Transverse colon (tissue), 4 donors: ENCODE measurements at regions not wholly inside any gene's neighbourhood (a gene's known extent, or its start where the extent isn't known, plus 50 kb on each side); places are given as distances from the start of the nearest gene placed in this dataset.

ENCODE experiments used
- DNase-seq: peaks from one replicate; pipeline ENCODE4 v3.0.0-alpha.2; 2019
- H3K27ac ChIP-seq, 4 donors: fragments of 200-600 bp; sonication (generic); 2 replicates each; pipeline ENCODE4 v1.5.1; 2016 to 2018; ENCODE audit warnings: inconsistent platforms in 4 of 4
- H3K27me3 ChIP-seq: fragments of 200-600 bp; sonication (generic); 2 replicates; pipeline ENCODE4 v1.5.1; 2017; ENCODE audit warnings: inconsistent platforms
- H3K36me3 ChIP-seq, 4 donors: fragments of 200-600 bp; sonication (generic); 2 replicates each; pipeline ENCODE4 v1.5.1; 2017 to 2019; ENCODE audit warnings: inconsistent platforms in 4 of 4
- H3K4me1 ChIP-seq, 4 donors: fragments of 200-600 bp; sonication (generic); 2 replicates each; pipeline ENCODE4 v1.5.1; 2017 to 2020; ENCODE audit warnings: inconsistent platforms in 4 of 4
- H3K4me3 ChIP-seq, 4 donors: fragments of 200-600 bp; sonication (generic); 1 replicate in 1 of 4; 2 replicates in 3 of 4; pipeline versions ENCODE4 v1.5.1 to v1.6.1; 2017 to 2019; ENCODE audit warnings: inconsistent platforms in 4 of 4
- H3K9me3 ChIP-seq, 2 donors: fragments of 200-600 bp; sonication (generic); 2 replicates each; pipeline ENCODE4 v1.5.1; 2017 to 2019; ENCODE audit warnings: inconsistent platforms in 2 of 2
- CTCF ChIP-seq, 5 experiments: fragments of 200-600 bp in 3 of 5; fragments of 450-650 bp in 2 of 5; sonication (generic) in 3 of 5; IDR thresholded peaks; 1 replicate in 2 of 5; 2 replicates in 3 of 5; pipeline ENCODE4 v1.5.1; 2016 to 2017; ENCODE audit warnings: antibody characterized with exemption in 5 of 5, inconsistent platforms in 3 of 5, mild to moderate bottlenecking in 2 of 5, moderate library complexity in 1 of 5
- EP300 ChIP-seq: sonication (generic); formaldehyde crosslinking; IDR thresholded peaks from one replicate; pipeline ENCODE4 v1.6.1; 2017; ENCODE audit warnings: antibody characterized with exemption, low read depth
- POLR2A ChIP-seq: fragments of 450-650 bp; IDR thresholded peaks from one replicate; pipeline ENCODE4 v1.6.1; 2016; ENCODE audit warnings: antibody characterized with exemption, mild to moderate bottlenecking, moderate library complexity
- POLR2AphosphoS5 ChIP-seq, 3 donors: sonication (generic); formaldehyde crosslinking; IDR thresholded peaks; one replicate each; pipeline ENCODE4 v1.6.1; 2016; ENCODE audit warnings: antibody characterized with exemption in 3 of 3
- WGBS, 2 donors: methylation state at CpG; one replicate each; pipeline ENCODE4 v1.1.5; 2018; ENCODE audit warnings: low coverage in 1 of 2; 5-methylcytosine and 5-hydroxymethylcytosine counted together
- in situ Hi-C, 4 donors: fragments of 200-750 bp; cut with MboI; loops; one replicate each; pipeline versions ENCODE4 v1.15.0 to v1.15.1; 2017; ENCODE audit warnings: low sequenced_read_pairs in 3 of 4, low pct_ligation_motif_present in 1 of 4, low pct_unique_long_range_greater_than_20kb in 1 of 4
- intact Hi-C: fragments of 100-400 bp; cut with DNase I; formaldehyde crosslinking; loops from one replicate; pipeline ENCODE4 v1.15.1; 2023; ENCODE audit warnings: low total_unique reads

- 60 to 70% methylated on average over 1 of the region's 1 CpG for WGBS, 2 donors
- H3K36me3 ChIP-seq: no peaks in the 10 kb centered on the region
- H3K27ac ChIP-seq: no peak overlapping the region
- no peak for DNase-seq
- intact Hi-C loops: no loop called here
- no peaks in the 10 kb centered on the region for H3K9me3 ChIP-seq
- H3K4me3 ChIP-seq: no peak overlapping the region
- in situ Hi-C loops: no loop called here
- no peaks in the 10 kb centered on the region for H3K4me1 ChIP-seq
- TF ChIP-seq POLR2AphosphoS5 (IDR thresholded peaks at IDR 0.05) (no peak), POLR2A (no peak), EP300 (no peak), CTCF (IDR thresholded peaks at IDR 0.05) (no peak)
- H3K27me3 ChIP-seq: no peaks in the 10 kb centered on the region
Observed at GRCh38 chr9:109986521-109986991, 206.6 kb downstream of the PALM2AKAP2 start.

- 79 to 95% methylated on average over 3 of the region's 3 CpGs for WGBS, 2 donors
- no peak for TF ChIP-seq POLR2A
- no peak for TF ChIP-seq EP300
- TF ChIP-seq POLR2AphosphoS5 (IDR thresholded peaks at IDR 0.05): no peak
- TF ChIP-seq CTCF (IDR thresholded peaks at IDR 0.05): no peak
- no peaks in the 10 kb centered on the region for H3K27me3 ChIP-seq
- no peak for DNase-seq
- no peaks in the 10 kb centered on the region for H3K36me3 ChIP-seq
- no peaks in the 10 kb centered on the region for H3K4me1 ChIP-seq
- no peak overlapping the region for H3K27ac ChIP-seq
- no peak overlapping the region for H3K4me3 ChIP-seq
- intact Hi-C loops (no loop called here), in situ Hi-C loops (no loop called here)
- no peaks in the 10 kb centered on the region for H3K9me3 ChIP-seq
Observed at GRCh38 chr9:109989296-109989695, 209.3 kb downstream of the PALM2AKAP2 start.

- in situ Hi-C loops: no loop called here
- H3K4me3 ChIP-seq: no peak overlapping the region
- no peaks in the 10 kb centered on the region for H3K4me1 ChIP-seq
- DNase-seq: no peak
- no peaks in the 10 kb centered on the region for H3K9me3 ChIP-seq
- no peak for TF ChIP-seq EP300
- TF ChIP-seq POLR2AphosphoS5 (IDR thresholded peaks at IDR 0.05): no peak
- no peak for TF ChIP-seq POLR2A
- TF ChIP-seq CTCF (IDR thresholded peaks at IDR 0.05): no peak
- intact Hi-C loops: no loop called here
- no peaks in the 10 kb centered on the region for H3K27me3 ChIP-seq
- no peaks in the 10 kb centered on the region for H3K36me3 ChIP-seq
- H3K27ac ChIP-seq: no peak overlapping the region
- 83 to 96% methylated on average over 4 of the region's 4 CpGs for WGBS, 2 donors
Observed at GRCh38 chr9:109990541-109990940, 210.5 kb downstream of the PALM2AKAP2 start.

- H3K4me3 ChIP-seq: no peak overlapping the region
- in situ Hi-C loops: no loop called here
- H3K27me3 ChIP-seq: no peaks in the 10 kb centered on the region
- TF ChIP-seq POLR2AphosphoS5 (IDR thresholded peaks at IDR 0.05): no peak
- TF ChIP-seq CTCF (IDR thresholded peaks at IDR 0.05): no peak
- no peak for TF ChIP-seq EP300
- TF ChIP-seq POLR2A: no peak
- no peaks in the 10 kb centered on the region for H3K36me3 ChIP-seq
- WGBS, 2 donors: 79 to 83% methylated on average over 1 of the region's 1 CpG
- no peak for DNase-seq
- no peaks in the 10 kb centered on the region for H3K9me3 ChIP-seq
- no peak overlapping the region for H3K27ac ChIP-seq
- intact Hi-C loops: no loop called here
- H3K4me1 ChIP-seq: no peaks in the 10 kb centered on the region
Observed at GRCh38 chr9:109992293-109992692, 212.3 kb downstream of the PALM2AKAP2 start.
